22Rv1 (cell line): ENCODE measurements at regions not wholly inside any gene's neighbourhood (a gene's known extent, or its start where the extent isn't known, plus 50 kb on each side); places are given as distances from the start of the nearest gene placed in this dataset.
"Not testable (repeated sequence)": the region's sequence is repeated elsewhere in the genome, so short reads cannot be mapped to it uniquely, and the experiment has no call there.

Experiments used
- H3K27ac ChIP-seq: fragments of 450-650 bp; 2 replicates; pipeline ENCODE4 v1.5.1; 2017
- ZFX ChIP-seq: fragments of 450-650 bp; IDR thresholded peaks from 2 replicates; pipeline ENCODE4 v1.6.1; 2017; ENCODE audit warnings: antibody characterized with exemption, borderline replicate concordance
- TF ChIP-seq, protein P1 (sequence below): fragments of 450-650 bp; IDR thresholded peaks from 2 replicates; pipeline ENCODE4 v1.5.1; 2017; ENCODE audit warnings: mild to moderate bottlenecking

DNA sequence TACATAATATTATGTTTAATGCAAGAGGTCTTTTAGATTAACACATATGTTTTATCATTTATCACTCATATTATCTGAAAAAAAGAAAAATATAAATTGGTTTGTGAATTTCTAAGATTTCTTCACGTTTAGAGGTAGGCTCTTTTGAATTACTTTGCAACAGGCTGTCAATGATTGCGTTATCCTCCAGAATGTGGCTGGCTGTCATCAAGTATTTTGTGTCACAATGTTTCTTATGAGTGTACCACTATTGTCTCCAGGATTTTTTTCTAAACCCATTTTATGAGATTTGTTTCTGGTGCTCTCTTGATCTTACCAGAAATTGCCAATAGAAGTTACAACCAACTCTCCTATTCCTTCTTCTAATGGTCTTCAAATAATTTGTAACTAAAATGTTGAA is 307.9 kb downstream of the DMAC1 start:
- TF ChIP-seq, protein P1, sequence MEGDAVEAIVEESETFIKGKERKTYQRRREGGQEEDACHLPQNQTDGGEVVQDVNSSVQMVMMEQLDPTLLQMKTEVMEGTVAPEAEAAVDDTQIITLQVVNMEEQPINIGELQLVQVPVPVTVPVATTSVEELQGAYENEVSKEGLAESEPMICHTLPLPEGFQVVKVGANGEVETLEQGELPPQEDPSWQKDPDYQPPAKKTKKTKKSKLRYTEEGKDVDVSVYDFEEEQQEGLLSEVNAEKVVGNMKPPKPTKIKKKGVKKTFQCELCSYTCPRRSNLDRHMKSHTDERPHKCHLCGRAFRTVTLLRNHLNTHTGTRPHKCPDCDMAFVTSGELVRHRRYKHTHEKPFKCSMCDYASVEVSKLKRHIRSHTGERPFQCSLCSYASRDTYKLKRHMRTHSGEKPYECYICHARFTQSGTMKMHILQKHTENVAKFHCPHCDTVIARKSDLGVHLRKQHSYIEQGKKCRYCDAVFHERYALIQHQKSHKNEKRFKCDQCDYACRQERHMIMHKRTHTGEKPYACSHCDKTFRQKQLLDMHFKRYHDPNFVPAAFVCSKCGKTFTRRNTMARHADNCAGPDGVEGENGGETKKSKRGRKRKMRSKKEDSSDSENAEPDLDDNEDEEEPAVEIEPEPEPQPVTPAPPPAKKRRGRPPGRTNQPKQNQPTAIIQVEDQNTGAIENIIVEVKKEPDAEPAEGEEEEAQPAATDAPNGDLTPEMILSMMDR = no peak
- no peak for TF ChIP-seq ZFX
- no peak overlapping the region for H3K27ac ChIP-seq

DNA sequence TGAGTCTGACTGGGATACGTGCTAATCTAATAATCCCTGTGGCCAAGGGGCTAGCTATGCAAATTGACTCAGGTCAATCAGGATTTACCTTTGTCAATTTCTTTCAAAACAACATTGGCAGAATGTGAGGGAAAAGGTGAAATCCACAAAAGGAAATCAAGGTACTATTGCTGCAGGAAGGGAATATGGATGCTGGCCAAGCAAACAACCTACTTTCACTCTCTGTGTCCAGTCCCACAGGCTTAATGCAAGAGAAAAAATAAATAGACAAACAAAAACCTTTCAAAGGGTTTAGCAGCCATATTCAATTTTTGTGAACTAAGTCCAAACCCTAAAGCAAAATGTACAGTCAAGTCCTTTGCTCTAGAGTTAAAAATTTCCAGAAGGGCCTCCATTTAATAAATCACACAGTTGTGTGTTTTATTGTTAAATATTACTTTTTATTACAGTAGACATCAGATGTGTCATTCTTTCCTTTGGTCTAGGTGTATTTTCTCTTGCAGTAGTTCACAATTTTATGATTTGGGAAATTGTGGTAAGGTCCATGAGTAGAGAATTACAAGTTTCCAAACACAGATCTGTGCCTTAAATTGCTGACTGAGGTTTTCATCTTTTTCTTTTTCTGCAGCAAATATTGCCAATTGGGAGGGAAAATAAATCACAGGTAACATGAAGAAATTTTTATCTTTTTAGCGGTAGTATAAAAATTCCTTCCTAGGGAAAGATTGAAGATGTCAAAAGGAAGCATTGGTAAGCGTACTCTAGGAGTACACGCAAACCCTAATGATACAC is 309.1 kb downstream of the DMAC1 start:
- H3K27ac ChIP-seq = no peak overlapping the region
- no peak for TF ChIP-seq ZFX
- TF ChIP-seq, protein P1 = no peak

DNA sequence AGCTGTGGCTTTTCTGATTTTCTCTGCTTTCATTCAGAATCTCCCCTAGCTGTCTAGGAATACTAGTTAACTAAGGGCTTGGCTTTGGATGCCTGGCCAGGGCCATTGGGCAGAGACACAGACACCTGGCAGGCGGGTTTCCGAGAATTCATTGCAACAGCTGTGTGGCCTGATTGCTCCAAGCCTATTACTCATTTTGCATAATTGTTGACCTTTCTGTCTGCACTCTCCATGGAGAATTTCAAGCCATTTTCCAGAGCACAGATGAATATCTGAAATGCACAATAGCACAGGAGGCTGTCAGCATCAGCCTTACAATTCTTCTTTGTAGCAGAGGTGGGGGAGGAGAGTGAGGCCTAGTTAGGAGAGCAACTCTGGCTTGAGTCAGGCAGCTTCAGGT is 310.5 kb downstream of the DMAC1 start:
- H3K27ac ChIP-seq = no peak overlapping the region
- no peak for TF ChIP-seq ZFX
- TF ChIP-seq, protein P1 = no peak

DNA sequence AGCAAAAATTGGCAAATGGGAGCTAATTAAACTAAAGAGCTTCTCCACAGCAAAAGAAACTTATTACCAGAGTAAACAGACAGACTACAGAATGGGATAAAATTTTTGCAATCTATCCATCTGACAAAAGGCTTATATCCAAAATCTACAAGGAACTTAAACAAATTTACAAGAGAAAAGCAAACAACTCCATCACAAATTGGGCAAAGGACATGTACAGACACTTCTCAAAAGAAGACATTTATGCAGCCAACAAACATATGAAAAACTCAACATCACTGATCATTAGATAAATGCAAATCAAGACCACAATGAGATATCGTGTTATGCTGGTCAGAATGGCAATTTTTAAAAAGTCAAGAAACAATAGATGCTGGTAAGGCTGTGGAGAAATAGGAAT is 315.6 kb downstream of the DMAC1 start:
- H3K27ac ChIP-seq = not testable (repeated sequence)

DNA sequence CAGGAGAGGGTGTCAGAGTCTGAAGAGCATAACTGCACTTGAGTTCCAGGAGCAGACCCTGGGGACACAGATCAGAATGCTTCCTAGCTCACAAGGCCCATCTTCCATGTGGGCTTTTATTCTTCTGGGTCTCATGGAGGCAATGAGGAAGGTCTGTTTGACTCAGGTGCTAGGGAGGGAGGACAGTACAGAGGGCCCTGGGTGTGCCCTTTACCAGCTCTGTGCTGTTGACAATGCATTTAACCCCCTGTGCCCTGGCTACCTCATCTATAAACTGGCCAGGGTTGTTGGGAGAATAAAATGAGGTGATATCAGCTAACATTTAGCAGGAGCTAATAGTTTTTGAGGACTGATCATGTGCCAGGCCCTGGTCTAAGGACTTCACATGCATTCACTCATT is 318.0 kb downstream of the DMAC1 start:
- no peak overlapping the region for H3K27ac ChIP-seq
- TF ChIP-seq, protein P1 = no peak
- no peak for TF ChIP-seq ZFX

DNA sequence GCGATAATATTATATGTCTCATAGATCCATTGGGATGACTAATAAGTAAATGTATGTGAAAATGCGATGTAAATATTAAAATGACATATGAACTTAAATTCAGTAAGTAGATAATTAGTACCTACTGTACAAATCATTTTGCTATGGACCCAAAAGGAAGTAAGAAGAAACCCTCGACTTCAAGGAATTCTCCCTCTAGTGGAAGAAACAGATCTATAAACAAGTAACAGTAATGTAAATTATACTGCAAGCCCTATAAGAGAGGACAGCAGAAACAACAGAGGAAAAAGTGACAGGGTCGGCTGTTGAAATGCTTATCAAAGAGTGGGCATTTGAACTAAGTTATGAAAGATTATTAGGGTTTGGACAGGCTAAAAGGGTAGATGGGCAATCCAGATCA is 320.3 kb downstream of the DMAC1 start:
- no peak for TF ChIP-seq ZFX
- no peak overlapping the region for H3K27ac ChIP-seq

DNA sequence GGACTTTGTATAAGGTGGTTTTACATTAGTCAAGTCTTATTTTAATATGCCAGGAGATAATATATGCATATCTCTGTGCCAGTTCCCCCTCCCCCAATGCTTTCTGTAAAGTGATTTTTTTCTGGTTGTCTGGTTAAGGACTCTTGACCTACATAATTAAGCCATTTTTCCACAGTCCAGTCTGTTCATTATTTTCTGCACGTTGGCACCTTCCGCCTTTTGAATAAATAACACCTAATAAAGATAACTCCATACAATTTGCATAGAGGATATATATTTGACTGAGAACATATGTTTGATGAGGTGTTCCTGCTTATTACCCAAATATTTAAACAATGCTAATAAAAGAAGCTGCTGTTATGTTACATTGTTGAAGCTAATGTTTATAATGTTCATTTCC is 320.9 kb downstream of the DMAC1 start:
- TF ChIP-seq, protein P1 = no peak
- no peak for TF ChIP-seq ZFX
- no peak overlapping the region for H3K27ac ChIP-seq

DNA sequence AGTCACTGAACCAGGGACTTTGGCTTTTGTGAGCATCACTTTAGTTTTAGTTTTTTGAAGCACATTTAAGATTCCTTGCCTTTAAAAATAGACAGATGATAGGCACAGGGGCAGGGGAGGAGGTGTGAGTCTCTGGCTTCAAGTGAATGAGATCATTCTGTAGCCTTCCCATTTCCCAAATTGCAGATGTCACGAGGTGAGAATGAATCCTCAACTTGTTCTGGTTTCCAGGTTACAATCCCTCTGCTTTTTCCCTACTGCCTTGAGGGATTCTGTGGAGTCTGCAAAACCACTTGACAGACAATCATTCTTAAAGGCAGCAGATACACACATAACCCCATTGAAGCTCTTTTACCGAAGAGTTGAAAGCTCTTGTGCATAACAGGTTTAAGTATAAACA is 332.4 kb downstream of the DMAC1 start:
- no peak overlapping the region for H3K27ac ChIP-seq
- TF ChIP-seq, protein P1 = no peak
- no peak for TF ChIP-seq ZFX
